ENCODE measurements at regions not wholly inside any gene's neighbourhood (a gene's known extent, or its start where the extent isn't known, plus 50 kb on each side); places are given as distances from the start of the nearest gene placed in this dataset.

DNA sequence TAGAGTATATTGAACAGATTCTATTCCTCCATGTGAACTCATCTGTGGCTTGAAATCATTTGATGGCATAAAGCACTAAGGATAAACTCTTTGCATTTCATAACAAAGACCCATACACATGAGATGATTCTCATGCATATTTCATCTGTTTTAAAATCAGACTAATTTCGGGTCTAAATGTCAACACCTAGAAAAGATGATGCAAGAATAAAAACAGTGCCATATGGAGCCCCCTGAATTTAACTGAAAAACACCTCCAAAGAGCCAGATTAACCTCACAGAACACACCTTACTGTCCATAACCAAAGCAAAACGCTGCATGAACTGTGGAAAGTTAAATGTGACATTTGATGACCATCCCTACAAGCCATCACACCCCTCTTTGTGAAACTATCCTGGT, 59.7 kb downstream of the ELAPOR2 start:
- TF ChIP-seq, protein P1, sequence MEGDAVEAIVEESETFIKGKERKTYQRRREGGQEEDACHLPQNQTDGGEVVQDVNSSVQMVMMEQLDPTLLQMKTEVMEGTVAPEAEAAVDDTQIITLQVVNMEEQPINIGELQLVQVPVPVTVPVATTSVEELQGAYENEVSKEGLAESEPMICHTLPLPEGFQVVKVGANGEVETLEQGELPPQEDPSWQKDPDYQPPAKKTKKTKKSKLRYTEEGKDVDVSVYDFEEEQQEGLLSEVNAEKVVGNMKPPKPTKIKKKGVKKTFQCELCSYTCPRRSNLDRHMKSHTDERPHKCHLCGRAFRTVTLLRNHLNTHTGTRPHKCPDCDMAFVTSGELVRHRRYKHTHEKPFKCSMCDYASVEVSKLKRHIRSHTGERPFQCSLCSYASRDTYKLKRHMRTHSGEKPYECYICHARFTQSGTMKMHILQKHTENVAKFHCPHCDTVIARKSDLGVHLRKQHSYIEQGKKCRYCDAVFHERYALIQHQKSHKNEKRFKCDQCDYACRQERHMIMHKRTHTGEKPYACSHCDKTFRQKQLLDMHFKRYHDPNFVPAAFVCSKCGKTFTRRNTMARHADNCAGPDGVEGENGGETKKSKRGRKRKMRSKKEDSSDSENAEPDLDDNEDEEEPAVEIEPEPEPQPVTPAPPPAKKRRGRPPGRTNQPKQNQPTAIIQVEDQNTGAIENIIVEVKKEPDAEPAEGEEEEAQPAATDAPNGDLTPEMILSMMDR (IDR thresholded peaks at IDR 0.05): no peak
- DNase-seq (no peak), ATAC-seq (no peak)
- no peaks in the 10 kb centered on the region for H3K36me3 ChIP-seq (ENCODE audit: low read depth)
- intact Hi-C loops (cut with DNase I, micrococcal nuclease): no loop called here
- H3K9me3 ChIP-seq: no peaks in the 10 kb centered on the region
- no peaks in the 10 kb centered on the region for H3K4me1 ChIP-seq (ENCODE audit: low read depth)
- no peak overlapping the region for H3K4me3 ChIP-seq

DNA sequence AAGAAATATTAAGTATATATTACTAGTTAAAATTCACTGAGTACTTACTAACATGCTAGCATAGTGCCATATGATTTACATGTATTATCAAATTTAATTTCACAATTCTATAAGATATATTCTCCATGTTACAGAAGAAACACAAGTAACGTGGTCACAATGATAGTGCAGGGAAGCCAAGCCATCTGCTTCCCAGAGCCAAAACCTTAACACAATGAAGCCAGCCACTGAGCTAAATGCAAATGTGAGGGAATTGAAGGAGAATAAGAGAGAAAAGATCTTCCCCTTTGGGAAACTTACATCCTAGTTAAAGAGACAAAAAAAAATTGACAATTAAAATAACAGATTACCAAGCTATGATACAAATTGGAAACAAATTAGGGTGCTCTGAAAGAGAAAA, 63.6 kb downstream of the ELAPOR2 start:
- no peak for ATAC-seq
- TF ChIP-seq, protein P1 (IDR thresholded peaks at IDR 0.05): no peak
- intact Hi-C loops (cut with DNase I, micrococcal nuclease): no loop called here
- Histone ChIP-seq H3K9me3 (no peaks in the 10 kb centered on the region), H3K4me1 (ENCODE audit: low read depth) (no peaks in the 10 kb centered on the region), H3K36me3 (ENCODE audit: low read depth) (no peaks in the 10 kb centered on the region), H3K4me3 (no peak overlapping the region)
- no peak for DNase-seq

DNA sequence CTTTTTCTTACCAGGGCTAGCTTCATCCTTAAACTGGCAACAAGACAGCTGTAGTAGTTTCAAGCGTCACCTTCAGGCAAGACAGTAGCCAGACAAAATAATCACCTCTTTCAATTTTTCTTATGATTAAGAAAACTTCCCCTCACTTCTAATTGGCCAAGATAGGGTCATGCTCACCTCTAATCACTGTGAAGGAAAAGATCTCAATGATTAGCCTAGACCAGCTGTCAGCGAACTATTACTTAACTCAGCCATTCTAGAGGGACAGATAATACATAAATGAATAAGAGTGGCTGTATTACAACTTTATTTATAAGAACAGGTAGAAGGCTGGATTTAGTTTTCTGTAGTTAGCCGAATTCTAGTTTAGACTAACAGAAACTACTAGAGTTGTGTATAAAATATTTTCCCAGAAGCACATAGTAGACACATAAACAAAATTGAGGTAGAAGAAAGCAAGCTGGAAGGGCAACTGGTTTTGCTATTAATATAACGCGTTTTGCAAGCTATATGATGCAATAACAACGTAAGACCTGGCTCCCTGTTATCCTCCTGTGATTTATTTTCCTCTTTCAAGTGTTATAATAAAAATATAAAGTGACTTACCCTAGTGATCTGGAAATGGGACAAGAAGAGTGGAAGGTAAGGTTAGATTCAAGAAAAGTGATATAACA, 64.3 kb downstream of the ELAPOR2 start:
- ATAC-seq (no peak), DNase-seq (no peak)
- no peaks in the 10 kb centered on the region for H3K36me3 ChIP-seq (ENCODE audit: low read depth)
- no peaks in the 10 kb centered on the region for H3K4me1 ChIP-seq (ENCODE audit: low read depth)
- TF ChIP-seq, protein P1 (IDR thresholded peaks at IDR 0.05): no peak
- no peak overlapping the region for H3K4me3 ChIP-seq
- H3K9me3 ChIP-seq: no peaks in the 10 kb centered on the region
- intact Hi-C loops (cut with DNase I, micrococcal nuclease): no loop called here

DNA sequence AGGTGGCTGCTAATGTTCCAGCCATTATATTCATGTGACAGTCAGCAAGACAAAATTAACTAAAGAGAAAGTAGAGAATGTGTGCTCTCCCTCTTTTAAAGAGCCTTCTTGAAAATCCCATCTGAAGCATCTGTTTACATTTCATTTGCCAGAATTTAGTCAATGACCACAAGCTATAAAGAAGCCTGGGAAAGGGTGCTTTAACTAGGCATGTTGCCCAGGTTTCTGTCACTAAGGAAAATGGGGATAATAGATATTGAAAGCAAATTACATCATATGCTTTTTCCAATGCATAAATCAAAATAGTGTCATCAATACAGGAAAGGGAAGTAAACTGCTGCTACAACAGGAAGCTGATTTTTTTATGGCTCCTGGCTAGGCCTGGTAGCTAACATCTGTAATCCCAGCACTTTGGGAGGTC, 67.7 kb downstream of the ELAPOR2 start:
- H3K4me1 ChIP-seq (ENCODE audit: low read depth): no peaks in the 10 kb centered on the region
- ATAC-seq (peak; percentile 43), DNase-seq (no peak)
- no peak overlapping the region for H3K4me3 ChIP-seq
- TF ChIP-seq, protein P1 (IDR thresholded peaks at IDR 0.05): no peak
- H3K9me3 ChIP-seq: no peaks in the 10 kb centered on the region
- intact Hi-C loops (cut with DNase I, micrococcal nuclease): no loop called here
- H3K36me3 ChIP-seq (ENCODE audit: low read depth): no peaks in the 10 kb centered on the region

DNA sequence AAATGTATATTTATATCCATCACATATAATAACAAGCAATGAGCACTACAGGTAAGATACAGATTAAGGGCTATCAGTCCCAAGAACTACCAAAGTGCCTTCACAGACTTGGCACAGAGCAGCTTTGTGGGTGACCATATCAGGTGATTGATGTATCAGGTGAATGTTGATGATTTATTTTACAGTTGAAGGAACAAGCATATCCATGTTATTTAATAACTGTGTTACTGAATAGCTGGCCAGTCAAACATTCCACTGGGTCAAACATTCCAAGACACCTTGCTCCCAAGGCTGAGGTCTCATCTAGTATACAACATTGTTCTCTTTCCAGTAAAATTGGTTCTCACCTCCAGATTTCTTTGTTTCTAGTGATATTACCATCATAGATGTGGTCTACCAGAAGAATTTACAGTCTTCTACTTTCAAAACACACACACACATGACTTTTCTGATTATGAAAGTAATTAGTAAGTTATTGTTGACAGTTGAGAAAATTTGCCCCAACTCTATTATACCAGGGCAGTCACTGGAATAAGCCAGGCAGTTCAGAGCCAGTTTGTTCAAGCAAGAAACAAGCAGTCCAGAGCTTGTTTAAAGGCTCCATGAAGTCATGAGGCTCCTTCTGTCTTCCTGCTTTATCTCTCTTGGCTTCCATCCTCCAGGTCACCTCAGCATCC, 68.2 kb downstream of the ELAPOR2 start:
- TF ChIP-seq, protein P1 (IDR thresholded peaks at IDR 0.05): no peak
- DNase-seq (no peak), ATAC-seq (no peak)
- intact Hi-C loops (cut with DNase I, micrococcal nuclease): no loop called here
- H3K4me3 ChIP-seq: no peak overlapping the region
- no peaks in the 10 kb centered on the region for H3K9me3 ChIP-seq
- no peaks in the 10 kb centered on the region for H3K4me1 ChIP-seq (ENCODE audit: low read depth)
- H3K36me3 ChIP-seq (ENCODE audit: low read depth): no peaks in the 10 kb centered on the region
